Thyroid gland (tissue), 4 donors: ENCODE measurements at regions not wholly inside any gene's neighbourhood (a gene's known extent, or its start where the extent isn't known, plus 50 kb on each side); places are given as distances from the start of the nearest gene placed in this dataset.
"Not testable (repeated sequence)": the region's sequence is repeated elsewhere in the genome, so short reads cannot be mapped to it uniquely, and the experiment has no call there.

ENCODE experiments used
- DNase-seq, 2 donors: peaks; one replicate each; pipeline ENCODE4 v3.0.0-alpha.2; 2019
- H3K27ac ChIP-seq, 3 donors: fragments of 200-600 bp; sonication (generic); 1 replicate in 2 of 3; 2 replicates in 1 of 3; pipeline ENCODE4 v1.5.1; 2016 to 2019; ENCODE audit warnings: mild to moderate bottlenecking in 1 of 3, moderate library complexity in 1 of 3
- H3K27me3 ChIP-seq: fragments of 200-600 bp; sonication (generic); one replicate; pipeline ENCODE4 v1.5.1; 2019
- H3K36me3 ChIP-seq, 2 donors: fragments of 200-600 bp; sonication (generic); one replicate each; pipeline ENCODE4 v1.5.1; 2016 to 2019
- H3K4me1 ChIP-seq, 2 donors: fragments of 200-600 bp; sonication (generic); one replicate each; pipeline ENCODE4 v1.5.1; 2017 to 2019
- H3K4me3 ChIP-seq, 3 donors: fragments of 200-600 bp; sonication (generic); replicated peaks in 1 of 3; 1 replicate in 2 of 3; 2 replicates in 1 of 3; pipeline ENCODE4 v1.5.1; 2016; ENCODE audit warnings: mild to moderate bottlenecking in 1 of 3
- H3K9me3 ChIP-seq: fragments of 200-600 bp; sonication (generic); one replicate; pipeline ENCODE4 v1.5.1; 2017
- CTCF ChIP-seq, 6 experiments: fragments of 200-600 bp in 3 of 6; fragments of 450-650 bp in 3 of 6; sonication (generic) in 3 of 6; IDR thresholded peaks; one replicate each; pipeline ENCODE4 v1.5.1; 2016 to 2019; ENCODE audit warnings: antibody characterized with exemption in 6 of 6, mild to moderate bottlenecking in 2 of 6, inconsistent platforms in 1 of 6, moderate library complexity in 1 of 6
- POLR2A ChIP-seq, 2 donors: fragments of 450-650 bp; IDR thresholded peaks; one replicate each; pipeline ENCODE4 v1.6.1; 2017; ENCODE audit warnings: antibody characterized with exemption in 2 of 2, mild to moderate bottlenecking in 2 of 2, moderate library complexity in 1 of 2
- WGBS, 2 donors: methylation state at CpG; one replicate each; pipeline ENCODE4 v1.1.5; 2017; 5-methylcytosine and 5-hydroxymethylcytosine counted together
- intact Hi-C: fragments of 100-400 bp; cut with DNase I; formaldehyde crosslinking; loops from one replicate; pipeline ENCODE4 v1.15.1; 2023

- WGBS, 2 donors, result 38 to 43% methylated on average over 7 of the region's 7 CpGs
- no peaks in the 10 kb centered on the region for H3K36me3 ChIP-seq
- DNase-seq, result peak; percentile 7 to 13
- H3K9me3 ChIP-seq, result no peaks in the 10 kb centered on the region
- no peaks in the 10 kb centered on the region for H3K27me3 ChIP-seq
- intact Hi-C loops, result no loop called here
- H3K4me1 ChIP-seq, result no peaks in the 10 kb centered on the region
- TF ChIP-seq POLR2A (IDR thresholded peaks at IDR 0.05) (no peak), CTCF (IDR thresholded peaks at IDR 0.05) (no peak)
- no peak overlapping the region for H3K27ac ChIP-seq
- H3K4me3 ChIP-seq, result no peak overlapping the region
These were observed 280.3 kb downstream of the SPRY1 start for GRCh38 chr4:123676890-123677229.

- no peak overlapping the region for H3K27ac ChIP-seq
- intact Hi-C loops, result no loop called here
- TF ChIP-seq CTCF (IDR thresholded peaks at IDR 0.05) (no peak), POLR2A (IDR thresholded peaks at IDR 0.05) (no peak)
- DNase-seq, result no peak
- no peaks in the 10 kb centered on the region for H3K36me3 ChIP-seq
- 83 to 88% methylated on average over 2 of the region's 2 CpGs for WGBS, 2 donors
- no peaks in the 10 kb centered on the region for H3K9me3 ChIP-seq
- no peaks in the 10 kb centered on the region for H3K4me1 ChIP-seq
- H3K4me3 ChIP-seq, result no peak overlapping the region
- H3K27me3 ChIP-seq, result no peaks in the 10 kb centered on the region
These were observed 286.3 kb downstream of the SPRY1 start for GRCh38 chr4:123682931-123683330.

GRCh38 chr4:123684937-123685336 lies 288.3 kb downstream of the SPRY1 start:
- DNase-seq, H3K9me3 ChIP-seq, intact Hi-C loops, H3K27ac ChIP-seq, H3K36me3 ChIP-seq, H3K4me3 ChIP-seq, H3K27me3 ChIP-seq, H3K4me1 ChIP-seq: not testable (repeated sequence)
- 92 to 94% methylated on average over 20 of the region's 26 CpGs for WGBS, 2 donors

GRCh38 chr4:123695531-123695930 lies 298.9 kb downstream of the SPRY1 start:
- H3K36me3 ChIP-seq, intact Hi-C loops: not testable (repeated sequence)
- 96 to 98% methylated on average over 2 of the region's 2 CpGs for WGBS, 2 donors

GRCh38 chr4:123696687-123697086 lies 300.1 kb downstream of the SPRY1 start:
- TF ChIP-seq CTCF (IDR thresholded peaks at IDR 0.05) (no peak), POLR2A (IDR thresholded peaks at IDR 0.05) (no peak)
- WGBS, 2 donors, result 65 to 78% methylated on average over 2 of the region's 2 CpGs
- Histone ChIP-seq H3K27ac (no peak overlapping the region), H3K9me3 (no peaks in the 10 kb centered on the region), H3K4me1 (no peaks in the 10 kb centered on the region), H3K27me3 (no peaks in the 10 kb centered on the region), H3K4me3 (no peak overlapping the region), H3K36me3 (no peaks in the 10 kb centered on the region)
- intact Hi-C loops, result no loop called here
- DNase-seq, result no peak

More at GRCh38 chr4:123695531-123695930, 298.9 kb downstream of the SPRY1 start:
- H3K4me1 ChIP-seq, DNase-seq, H3K4me3 ChIP-seq, H3K27me3 ChIP-seq, H3K9me3 ChIP-seq, H3K27ac ChIP-seq: not testable (repeated sequence)

- Histone ChIP-seq H3K4me1 (no peaks in the 10 kb centered on the region), H3K9me3 (no peaks in the 10 kb centered on the region), H3K27me3 (no peaks in the 10 kb centered on the region), H3K27ac (no peak overlapping the region), H3K36me3 (no peaks in the 10 kb centered on the region), H3K4me3 (no peak overlapping the region)
- intact Hi-C loops, result no loop called here
- WGBS, 2 donors, result 88 to 89% methylated on average over 4 of the region's 4 CpGs
- no peak for TF ChIP-seq POLR2A (IDR thresholded peaks at IDR 0.05)
- no peak for TF ChIP-seq CTCF (IDR thresholded peaks at IDR 0.05)
- no peak for DNase-seq
These were observed 302.0 kb downstream of the SPRY1 start for GRCh38 chr4:123698556-123698955.
